IPS-18c (cell line): ENCODE measurements at regions not wholly inside any gene's neighbourhood (a gene's known extent, or its start where the extent isn't known, plus 50 kb on each side); places are given as distances from the start of the nearest gene placed in this dataset.
"Not testable (repeated sequence)": the region's sequence is repeated elsewhere in the genome, so short reads cannot be mapped to it uniquely, and the experiment has no call there.

ENCODE experiments used
- H3K4me3 ChIP-seq: 2 replicates; pipeline ENCODE4 v1.7.0; 2013; ENCODE audit warnings: low read depth, mild to moderate bottlenecking, low read length, moderate library complexity; ENCODE audit not compliant: insufficient read depth
- H3K9me3 ChIP-seq: one replicate; pipeline ENCODE4 v1.6.1; 2013; ENCODE audit warnings: mild to moderate bottlenecking, low read length, moderate library complexity; ENCODE audit not compliant: control insufficient read depth, insufficient read depth

DNA sequence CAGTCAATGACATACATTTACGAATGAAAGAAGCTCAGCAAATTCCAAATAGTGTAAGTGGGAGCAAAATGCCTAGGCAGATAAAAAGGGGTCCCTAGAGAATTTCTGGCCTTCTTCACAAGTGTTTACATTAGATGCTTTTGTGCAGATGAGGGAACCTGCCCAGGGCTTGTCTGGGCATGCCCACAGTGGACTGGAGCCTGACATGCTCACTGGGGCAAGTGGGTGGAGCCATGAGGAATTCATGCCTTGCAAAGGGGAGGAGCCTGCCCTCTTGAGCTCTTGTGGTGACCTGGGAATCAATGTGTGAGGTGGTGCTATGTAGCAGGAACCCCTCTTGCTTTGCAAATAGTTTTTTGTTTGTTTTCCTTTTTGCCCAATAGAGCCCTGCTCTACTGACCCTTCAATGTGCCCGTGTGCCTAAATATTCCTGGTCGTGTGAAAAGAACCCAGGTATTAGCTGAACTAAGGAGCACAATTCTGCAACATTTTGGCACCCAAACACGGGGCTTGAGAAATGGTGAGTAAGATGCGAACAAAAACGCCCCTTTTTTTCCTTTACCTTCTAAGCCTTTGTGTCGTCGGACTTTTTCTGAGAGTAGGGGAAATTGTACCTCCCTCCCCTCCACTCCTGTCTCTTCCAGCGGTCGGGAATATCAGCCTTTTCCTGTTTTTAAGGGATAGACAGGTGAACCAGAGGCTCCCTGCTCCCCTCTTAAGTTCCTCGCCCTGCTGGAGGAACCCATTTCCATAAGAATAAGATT, 433.8 kb upstream of the CDH9 start:
- H3K9me3 ChIP-seq = peaks cover 6% of the 10 kb centered on the region
- H3K4me3 ChIP-seq = peak overlapping the region; percentile 90

DNA sequence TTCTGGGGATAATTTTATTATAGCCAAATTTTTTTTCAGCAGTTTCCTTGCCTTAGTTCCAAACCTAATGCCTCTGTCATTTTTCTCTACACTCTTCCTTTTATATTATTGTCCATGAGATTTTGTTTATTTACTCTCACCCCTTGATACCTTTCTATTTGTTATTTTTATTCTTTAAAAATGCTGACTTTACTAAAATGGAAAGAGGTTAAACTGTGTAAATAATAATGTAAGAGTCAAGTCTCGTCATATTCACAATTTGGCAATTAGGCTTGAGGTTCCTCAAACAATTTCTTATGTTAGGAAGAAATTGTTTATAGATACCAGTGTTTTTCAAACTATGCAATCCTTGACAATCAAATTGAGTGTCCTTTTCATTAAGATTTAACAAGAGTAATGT, 428.6 kb upstream of the CDH9 start:
- no peaks in the 10 kb centered on the region for H3K9me3 ChIP-seq
- no peak overlapping the region for H3K4me3 ChIP-seq

- Histone ChIP-seq H3K9me3 (no peaks in the 10 kb centered on the region), H3K4me3 (no peak overlapping the region)
Measured at GRCh38 chr5:27465140-27465539, 426.8 kb upstream of the CDH9 start.

GRCh38 chr5:27463446-27464149, 425.2 kb upstream of the CDH9 start:
- Histone ChIP-seq H3K4me3 (no peak overlapping the region), H3K9me3 (no peaks in the 10 kb centered on the region)

DNA sequence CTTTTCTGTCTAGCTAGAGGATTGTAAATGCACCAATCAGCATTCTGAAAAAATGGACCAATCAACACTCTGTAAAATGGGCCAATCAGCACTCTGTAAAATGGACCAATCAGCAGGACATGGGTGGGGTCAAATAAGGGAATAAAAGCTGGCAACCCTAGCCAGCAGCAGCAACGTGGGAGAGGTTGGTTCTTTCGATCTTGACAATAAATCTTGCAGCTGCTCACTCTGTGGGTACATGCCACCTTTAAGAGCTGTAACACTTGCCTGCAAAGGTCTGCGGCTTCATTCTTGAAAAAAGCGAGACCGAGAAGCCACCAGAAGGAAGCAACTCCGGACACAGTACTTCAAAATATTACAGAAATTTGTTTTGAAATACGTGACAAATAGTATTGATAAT, 424.6 kb upstream of the CDH9 start:
- H3K4me3 ChIP-seq = no peak overlapping the region
- H3K9me3 ChIP-seq = no peaks in the 10 kb centered on the region

DNA sequence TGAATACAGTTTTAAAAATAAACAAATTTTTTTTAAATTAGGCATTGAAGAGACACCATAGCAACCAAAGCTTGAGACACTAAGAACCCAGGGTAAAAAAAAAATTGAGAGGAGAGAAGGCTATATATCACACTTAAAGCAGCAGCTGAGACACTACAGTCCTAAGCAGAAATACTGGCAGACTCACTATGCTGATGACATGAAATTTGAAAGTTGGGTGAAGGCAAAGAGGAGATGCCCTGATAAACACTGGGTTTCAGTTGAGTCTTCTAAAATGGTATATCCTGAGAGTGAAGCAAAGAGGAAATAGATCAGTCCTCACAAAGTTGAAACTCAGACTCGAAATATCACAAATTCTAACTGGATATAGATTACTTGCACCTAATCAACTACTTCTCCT, 419.9 kb upstream of the CDH9 start:
- H3K4me3 ChIP-seq = no peak overlapping the region
- no peaks in the 10 kb centered on the region for H3K9me3 ChIP-seq

GRCh38 chr5:27451377-27451776, 413.0 kb upstream of the CDH9 start:
- H3K4me3 ChIP-seq = no peak overlapping the region
- no peaks in the 10 kb centered on the region for H3K9me3 ChIP-seq

- no peaks in the 10 kb centered on the region for H3K9me3 ChIP-seq
- no peak overlapping the region for H3K4me3 ChIP-seq
Measured at GRCh38 chr5:27450607-27451006, 412.2 kb upstream of the CDH9 start.

DNA sequence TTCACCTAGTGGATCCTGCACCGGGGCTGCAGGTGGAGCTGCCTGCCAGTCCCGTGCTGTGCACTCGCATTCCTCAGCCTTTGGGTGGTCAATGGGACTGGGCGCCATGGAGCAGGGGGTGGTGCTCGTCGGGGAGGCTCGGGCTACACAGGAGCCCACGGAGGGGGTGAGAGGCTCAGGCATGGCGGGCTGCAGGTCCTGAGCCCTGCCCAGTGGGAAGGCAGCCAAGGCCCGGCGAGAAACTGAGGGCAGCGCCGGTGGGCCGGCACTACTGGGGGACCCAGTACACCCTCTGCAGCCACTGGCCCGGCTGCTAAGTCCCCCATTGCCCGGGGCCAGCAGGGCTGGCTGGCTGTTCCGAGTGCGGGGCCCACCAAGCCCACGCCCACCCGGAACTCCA, 401.0 kb upstream of the CDH9 start:
- H3K9me3 ChIP-seq, H3K4me3 ChIP-seq: not testable (repeated sequence)

- Histone ChIP-seq H3K4me3 (no peak overlapping the region), H3K9me3 (no peaks in the 10 kb centered on the region)
Measured at GRCh38 chr5:27437594-27438200, 399.3 kb upstream of the CDH9 start.

- no peaks in the 10 kb centered on the region for H3K9me3 ChIP-seq
- no peak overlapping the region for H3K4me3 ChIP-seq
Measured at GRCh38 chr5:27434335-27434734, 395.9 kb upstream of the CDH9 start.

- Histone ChIP-seq H3K4me3 (no peak overlapping the region), H3K9me3 (no peaks in the 10 kb centered on the region)
Measured at GRCh38 chr5:27414099-27414498, 375.7 kb upstream of the CDH9 start.

GRCh38 chr5:27412384-27412783, 374.0 kb upstream of the CDH9 start:
- H3K4me3 ChIP-seq = no peak overlapping the region
- no peaks in the 10 kb centered on the region for H3K9me3 ChIP-seq

DNA sequence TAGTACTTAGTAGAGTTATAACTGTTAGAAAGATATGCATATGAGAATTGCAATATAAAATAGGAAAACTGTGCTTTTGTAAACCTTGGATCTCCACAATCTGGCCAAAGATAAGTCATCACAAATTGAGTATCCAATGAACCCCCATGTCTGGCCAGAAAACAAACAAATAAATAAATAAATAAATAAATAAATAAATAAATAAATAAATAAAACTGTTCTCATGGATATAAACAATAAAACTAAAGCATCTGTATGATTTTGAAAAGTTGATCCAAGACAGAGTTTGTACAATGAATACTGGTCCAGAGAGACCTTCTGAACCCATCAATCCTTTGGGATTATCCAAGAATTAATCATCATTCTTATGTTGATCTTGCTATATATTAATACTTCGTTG, 367.6 kb upstream of the CDH9 start:
- H3K4me3 ChIP-seq = no peak overlapping the region
- H3K9me3 ChIP-seq = no peaks in the 10 kb centered on the region

DNA sequence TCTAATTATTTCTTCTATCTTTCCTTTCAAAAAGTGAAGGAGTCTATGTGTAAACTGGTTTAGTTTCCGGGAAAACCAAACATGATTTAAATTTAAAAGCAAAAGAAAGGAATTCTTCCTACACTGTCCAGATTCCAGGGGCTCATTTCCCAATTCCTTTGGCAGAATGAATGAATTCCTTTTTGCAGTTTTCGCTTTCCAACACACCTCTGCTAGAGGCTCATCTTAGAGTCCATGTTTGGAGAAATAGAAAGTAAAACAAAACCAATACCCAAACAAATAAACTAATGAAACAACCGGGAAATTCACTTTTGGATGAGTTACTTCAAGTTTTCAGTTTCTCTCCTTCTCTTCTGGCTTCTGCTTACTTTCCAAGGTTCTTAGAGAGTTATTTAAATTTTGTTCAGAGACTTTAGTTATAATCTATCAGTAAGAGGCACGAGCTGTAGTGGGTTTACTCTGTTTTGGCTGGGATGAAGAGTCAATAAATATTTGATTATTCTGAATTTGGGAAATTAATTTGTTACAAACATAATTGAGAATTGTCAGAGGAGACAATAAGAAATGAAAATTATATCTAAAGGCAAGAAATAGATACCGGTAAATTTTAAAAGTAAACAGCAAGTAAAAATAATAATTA, 365.0 kb upstream of the CDH9 start:
- Histone ChIP-seq H3K9me3 (no peaks in the 10 kb centered on the region), H3K4me3 (no peak overlapping the region)

GRCh38 chr5:27402828-27403227, 364.4 kb upstream of the CDH9 start:
- Histone ChIP-seq H3K4me3 (no peak overlapping the region), H3K9me3 (no peaks in the 10 kb centered on the region)

DNA sequence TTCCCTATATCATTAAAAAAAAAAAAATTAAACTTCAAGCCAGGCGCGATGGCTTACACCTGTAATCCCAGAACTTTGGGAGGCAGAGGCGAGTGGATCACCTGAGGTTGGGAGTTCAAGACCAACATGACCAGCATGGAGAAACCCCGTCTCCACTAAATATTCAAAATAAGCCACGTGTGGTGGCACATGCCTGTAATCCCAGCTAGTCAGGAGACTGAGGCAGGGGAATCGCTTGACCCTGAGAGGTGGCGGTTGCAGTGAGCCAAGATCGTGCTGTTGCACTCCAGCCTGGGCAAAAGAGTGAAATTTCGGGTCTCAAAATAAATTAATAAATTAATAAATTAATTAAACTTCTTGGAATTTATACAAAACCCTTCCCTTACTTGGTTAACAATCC, 358.6 kb upstream of the CDH9 start:
- Histone ChIP-seq H3K4me3 (no peak overlapping the region), H3K9me3 (no peaks in the 10 kb centered on the region)

GRCh38 chr5:27392716-27393115, 354.3 kb upstream of the CDH9 start:
- H3K9me3 ChIP-seq = no peaks in the 10 kb centered on the region
- H3K4me3 ChIP-seq = no peak overlapping the region
